Choroid plexus epithelial cell (primary cell): ENCODE measurements at regions not wholly inside any gene's neighbourhood (a gene's known extent, or its start where the extent isn't known, plus 50 kb on each side); places are given as distances from the start of the nearest gene placed in this dataset.
A peak's percentile ranks its signal among the peaks of the same experiment; 100 is the strongest.

Source experiments
- DNase-seq: peaks from one replicate; pipeline ENCODE4 v3.0.0-alpha.2; 2010; ENCODE audit warnings: low read depth
- H3K4me3 ChIP-seq: 2 replicates; pipeline ENCODE4 v1.5.1; 2011; ENCODE audit warnings: low read depth, mild to moderate bottlenecking, control low read depth, low read length, moderate library complexity
- TF ChIP-seq, protein P1 (sequence below): conservative IDR thresholded peaks from 2 replicates; pipeline ENCODE4 v1.5.1; 2011; ENCODE audit warnings: low read depth, mild to moderate bottlenecking, control low read depth, inconsistent platforms, low read length, moderate library complexity

DNA sequence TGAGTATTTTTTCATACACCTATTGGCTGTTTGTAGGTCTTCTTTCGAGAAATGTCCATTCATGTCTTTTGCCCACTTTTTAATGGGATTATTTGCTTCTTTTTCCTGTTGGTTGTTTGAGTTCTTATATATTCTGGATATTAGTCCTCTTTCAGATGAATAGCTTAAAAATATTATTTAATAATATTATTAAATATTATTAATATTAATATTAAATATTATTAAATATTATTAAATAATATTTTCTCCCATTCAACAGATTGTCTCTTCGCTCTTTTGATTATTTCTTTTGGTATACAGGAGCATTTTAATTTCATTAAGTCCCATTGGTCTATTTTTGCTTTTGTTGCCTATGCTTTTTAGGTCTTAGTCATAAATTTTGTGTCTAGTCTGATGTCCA lies 361.9 kb downstream of the TSN start:
- no peak for DNase-seq
- TF ChIP-seq, protein P1, sequence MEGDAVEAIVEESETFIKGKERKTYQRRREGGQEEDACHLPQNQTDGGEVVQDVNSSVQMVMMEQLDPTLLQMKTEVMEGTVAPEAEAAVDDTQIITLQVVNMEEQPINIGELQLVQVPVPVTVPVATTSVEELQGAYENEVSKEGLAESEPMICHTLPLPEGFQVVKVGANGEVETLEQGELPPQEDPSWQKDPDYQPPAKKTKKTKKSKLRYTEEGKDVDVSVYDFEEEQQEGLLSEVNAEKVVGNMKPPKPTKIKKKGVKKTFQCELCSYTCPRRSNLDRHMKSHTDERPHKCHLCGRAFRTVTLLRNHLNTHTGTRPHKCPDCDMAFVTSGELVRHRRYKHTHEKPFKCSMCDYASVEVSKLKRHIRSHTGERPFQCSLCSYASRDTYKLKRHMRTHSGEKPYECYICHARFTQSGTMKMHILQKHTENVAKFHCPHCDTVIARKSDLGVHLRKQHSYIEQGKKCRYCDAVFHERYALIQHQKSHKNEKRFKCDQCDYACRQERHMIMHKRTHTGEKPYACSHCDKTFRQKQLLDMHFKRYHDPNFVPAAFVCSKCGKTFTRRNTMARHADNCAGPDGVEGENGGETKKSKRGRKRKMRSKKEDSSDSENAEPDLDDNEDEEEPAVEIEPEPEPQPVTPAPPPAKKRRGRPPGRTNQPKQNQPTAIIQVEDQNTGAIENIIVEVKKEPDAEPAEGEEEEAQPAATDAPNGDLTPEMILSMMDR: no peak
- H3K4me3 ChIP-seq: no peak overlapping the region

DNA sequence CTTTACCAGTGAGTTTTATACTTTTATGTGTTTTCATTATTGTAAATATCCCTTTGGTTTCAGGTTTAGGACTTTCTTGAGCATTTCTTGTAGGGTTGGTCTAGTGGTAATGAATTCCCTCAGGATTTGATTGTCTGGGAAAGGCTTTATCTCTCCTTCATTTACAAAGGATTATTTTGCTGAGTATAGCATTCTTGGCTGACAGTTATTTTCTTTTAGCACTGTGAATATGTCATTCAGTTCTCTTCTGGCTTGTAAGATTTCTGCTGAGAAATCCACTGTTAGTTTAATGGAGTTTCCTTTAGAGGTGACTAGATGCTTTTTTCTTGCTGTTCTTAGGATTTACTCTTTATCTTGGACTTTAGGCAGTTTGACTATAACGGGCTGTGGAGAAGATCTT lies 373.9 kb downstream of the TSN start:
- H3K4me3 ChIP-seq: no peak overlapping the region
- no peak for DNase-seq
- TF ChIP-seq, protein P1: no peak

DNA sequence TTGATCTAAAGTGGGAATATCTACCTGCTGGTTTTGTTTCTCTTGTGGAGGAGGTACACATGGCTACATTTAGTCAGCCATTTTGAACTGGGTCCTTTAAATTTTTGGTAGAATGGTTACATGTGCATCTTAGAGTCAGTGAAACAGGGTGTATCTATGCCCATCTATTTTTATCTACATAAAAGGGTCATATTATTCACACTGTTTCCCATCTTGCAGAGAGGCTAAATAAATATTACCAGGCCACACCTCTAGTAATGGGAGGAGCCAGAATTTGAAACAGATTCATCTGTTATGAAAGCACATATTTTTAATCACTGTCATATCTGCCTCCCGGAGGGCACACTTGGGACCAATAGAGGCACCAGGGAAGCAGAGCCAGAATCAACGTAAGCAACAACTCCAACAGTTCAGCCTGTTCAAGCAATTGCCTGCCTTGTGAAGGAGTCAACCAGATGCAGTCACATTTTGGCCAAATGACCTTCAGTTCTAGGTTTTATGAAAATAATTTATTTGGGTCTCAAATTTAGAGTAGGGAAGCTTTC lies 376.8 kb downstream of the TSN start:
- TF ChIP-seq, protein P1: no peak
- no peak overlapping the region for H3K4me3 ChIP-seq
- peak; percentile 0 for DNase-seq

- TF ChIP-seq, protein P1: no peak
- DNase-seq: no peak
These were observed 379.8 kb downstream of the TSN start for GRCh38 chr2:122135021-122135937.

DNA sequence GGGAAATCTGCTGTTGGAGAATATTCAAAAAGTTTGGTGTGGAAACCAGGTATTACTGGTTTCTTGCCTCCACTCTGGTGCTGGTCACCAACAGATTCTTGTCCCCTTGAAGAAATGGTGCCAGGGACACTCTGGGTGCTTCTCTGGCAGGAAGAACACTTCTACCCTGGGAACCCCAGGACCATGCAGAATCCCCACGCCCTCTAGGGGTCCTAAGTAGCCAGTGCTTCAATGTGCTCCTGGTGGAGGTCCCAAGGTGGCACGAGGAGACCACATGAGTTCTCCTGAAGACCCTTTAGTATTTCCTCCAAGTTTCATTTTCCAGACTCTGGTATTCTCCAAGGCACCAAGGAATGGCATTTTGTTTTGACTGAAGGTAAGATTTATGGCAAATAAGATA lies 380.6 kb downstream of the TSN start:
- peak; percentile 4 for DNase-seq
- H3K4me3 ChIP-seq: no peak overlapping the region
- TF ChIP-seq, protein P1: peak; percentile 35

More at GRCh38 chr2:122135021-122135937, 379.8 kb downstream of the TSN start:
- H3K4me3 ChIP-seq: no peak overlapping the region

DNA sequence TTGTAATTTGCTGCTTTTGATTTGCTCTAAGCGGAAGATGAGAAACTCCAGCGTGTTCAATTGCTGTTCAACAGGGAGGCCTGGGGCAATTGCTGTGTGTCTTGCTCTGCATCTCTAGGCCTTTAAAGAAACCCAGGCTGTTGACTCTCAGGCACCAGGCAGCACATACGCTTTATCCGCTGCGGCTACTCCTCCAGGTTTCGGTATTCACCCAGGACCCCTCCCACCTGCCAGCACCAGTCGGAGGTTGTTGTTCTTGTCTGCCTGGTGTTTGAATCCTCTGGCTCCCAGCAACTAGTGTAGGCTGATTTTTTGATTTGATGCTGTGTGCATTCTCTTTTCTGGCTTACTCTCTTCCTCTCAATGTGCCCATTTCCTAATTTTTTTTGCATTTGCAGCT lies 383.1 kb downstream of the TSN start:
- TF ChIP-seq, protein P1: no peak
- no peak overlapping the region for H3K4me3 ChIP-seq
- DNase-seq: no peak
